GM18909 (cell line): ENCODE measurements at regions not wholly inside any gene's neighbourhood (a gene's known extent, or its start where the extent isn't known, plus 50 kb on each side); places are given as distances from the start of the nearest gene placed in this dataset.

Experiments used
- ATAC-seq: cut with Tn5 transposase; IDR thresholded peaks from one replicate; pipeline ENCODE4 v1.9.1; 2021; ENCODE audit warnings: mild to moderate bottlenecking; ENCODE audit not compliant: unreplicated experiment, poor library complexity

DNA sequence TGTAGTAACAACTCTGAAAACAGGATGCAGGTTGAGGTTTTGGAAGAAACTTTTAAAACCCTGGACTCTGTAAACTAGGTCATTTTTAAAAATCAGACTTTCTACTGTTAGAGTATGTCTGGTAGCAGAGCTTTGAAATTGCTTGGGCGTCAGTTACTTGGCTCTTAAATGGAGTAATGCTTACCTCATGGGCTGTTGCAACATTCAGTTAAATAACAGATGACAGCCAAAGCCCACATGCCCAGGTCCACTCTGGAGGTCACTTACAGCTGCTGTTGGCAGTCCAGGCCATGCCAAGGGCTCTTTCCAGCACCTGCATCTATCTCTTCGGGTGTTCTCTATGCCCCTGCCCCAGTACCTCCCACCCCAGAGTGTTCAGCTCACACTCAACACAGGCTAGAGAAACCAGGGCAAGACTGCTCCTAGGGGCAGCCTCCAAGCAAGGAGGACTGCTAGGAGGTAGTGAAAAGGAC is 96.4 kb downstream of the BANF2 start:
- ATAC-seq: no peak

DNA sequence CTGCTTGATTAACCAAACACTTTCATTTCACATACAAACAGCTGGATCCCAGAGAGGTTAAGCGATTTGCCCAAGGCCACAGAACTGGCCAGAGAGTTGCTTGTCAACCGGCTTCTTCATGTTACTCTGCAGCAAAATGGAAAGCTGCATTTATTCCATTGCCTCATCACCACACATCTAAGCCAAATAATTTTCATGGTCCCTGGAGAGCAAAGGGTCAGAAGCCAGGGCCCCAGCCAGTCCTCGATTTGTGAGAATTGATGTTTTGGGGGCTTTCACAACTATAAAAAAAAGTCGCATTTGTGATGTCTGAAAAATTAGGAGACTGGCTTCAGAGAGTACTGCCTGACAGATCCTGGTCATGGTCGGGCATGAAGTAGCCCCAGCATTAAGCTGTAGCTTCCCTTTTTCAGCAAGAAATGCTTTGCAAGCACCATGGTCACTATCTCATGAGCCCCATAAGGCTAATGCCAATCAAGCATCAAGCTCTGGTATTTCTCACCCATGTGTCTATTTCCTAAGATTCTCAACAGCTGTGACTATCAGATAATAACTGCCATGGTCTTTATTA is 95.8 kb downstream of the BANF2 start:
- no peak for ATAC-seq

DNA sequence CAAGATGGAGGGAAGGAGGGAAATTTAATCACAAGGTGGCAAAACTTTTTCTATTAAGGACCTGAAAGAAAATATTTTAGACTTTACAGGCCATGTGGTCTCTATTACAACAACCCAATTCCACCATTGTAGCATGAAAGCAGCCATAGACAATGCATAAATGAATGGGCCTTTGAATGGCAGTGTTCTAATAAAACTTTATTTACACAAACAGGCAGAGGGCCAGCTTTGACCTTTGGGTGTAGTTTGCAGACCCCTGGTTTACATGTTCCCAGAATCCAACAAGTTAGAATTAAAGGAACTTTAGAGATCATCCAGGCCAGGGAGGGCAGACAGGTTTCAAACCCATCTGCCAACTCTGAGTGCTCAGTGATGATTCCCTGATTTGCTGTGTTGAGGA is 95.2 kb downstream of the BANF2 start:
- no peak for ATAC-seq

DNA sequence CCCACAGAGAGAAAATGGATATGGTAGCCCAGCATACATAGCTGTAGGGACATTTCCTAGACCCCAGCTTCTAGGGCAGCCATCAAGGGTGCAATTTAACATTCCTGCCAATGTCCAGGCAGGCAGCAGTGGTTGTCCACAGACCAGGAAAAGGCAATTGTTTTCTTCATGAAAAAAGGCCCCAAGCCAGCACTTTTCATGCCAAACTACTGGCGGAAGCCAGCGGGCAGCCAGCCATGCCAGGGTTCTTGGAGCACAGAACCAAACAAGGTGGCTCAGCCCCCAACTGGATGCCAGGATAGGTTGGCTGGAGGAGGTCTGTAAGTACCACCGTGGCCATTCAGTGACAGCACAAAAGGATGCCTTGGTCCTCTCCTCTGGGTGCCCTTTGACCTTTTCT is 94.6 kb downstream of the BANF2 start:
- ATAC-seq: no peak

DNA sequence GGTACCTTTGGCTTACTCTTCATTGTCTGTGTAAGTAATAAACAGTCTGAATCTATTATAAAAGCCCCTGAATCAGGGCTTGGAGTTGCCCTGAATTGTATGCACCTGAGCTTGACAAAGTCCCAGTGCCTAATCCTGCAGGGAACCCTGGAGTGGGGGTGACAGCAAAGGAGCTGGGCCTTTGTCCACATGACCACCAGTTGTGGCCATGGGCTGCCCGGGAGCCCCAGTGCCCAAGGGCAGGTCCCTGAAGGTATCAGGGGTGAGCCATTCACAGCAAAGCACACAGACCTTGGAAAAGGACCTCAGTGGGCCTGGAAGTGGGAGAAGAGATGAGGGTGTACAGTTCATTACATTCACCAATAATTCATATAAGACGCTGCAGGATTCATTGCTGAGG is 94.2 kb downstream of the BANF2 start:
- ATAC-seq: no peak

DNA sequence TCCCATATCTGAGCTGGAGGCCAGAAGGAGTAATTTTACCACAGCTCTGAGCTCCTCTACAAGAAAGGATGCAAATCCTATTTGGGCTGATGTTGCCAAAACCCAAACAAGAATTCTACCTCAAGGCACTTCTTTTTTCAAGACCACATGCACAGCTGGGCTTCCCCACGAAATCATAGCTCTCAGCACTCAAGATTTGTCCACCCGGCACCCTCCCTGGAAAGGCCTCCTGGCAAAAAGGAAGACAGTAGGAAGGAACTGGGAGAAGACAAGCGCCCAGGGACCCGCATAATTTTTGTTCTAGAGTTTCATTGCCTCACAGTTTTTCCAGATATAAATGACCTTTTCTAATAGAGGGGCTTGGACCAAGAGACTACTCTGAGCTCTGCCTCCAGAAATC is 90.5 kb downstream of the BANF2 start:
- ATAC-seq: no peak

DNA sequence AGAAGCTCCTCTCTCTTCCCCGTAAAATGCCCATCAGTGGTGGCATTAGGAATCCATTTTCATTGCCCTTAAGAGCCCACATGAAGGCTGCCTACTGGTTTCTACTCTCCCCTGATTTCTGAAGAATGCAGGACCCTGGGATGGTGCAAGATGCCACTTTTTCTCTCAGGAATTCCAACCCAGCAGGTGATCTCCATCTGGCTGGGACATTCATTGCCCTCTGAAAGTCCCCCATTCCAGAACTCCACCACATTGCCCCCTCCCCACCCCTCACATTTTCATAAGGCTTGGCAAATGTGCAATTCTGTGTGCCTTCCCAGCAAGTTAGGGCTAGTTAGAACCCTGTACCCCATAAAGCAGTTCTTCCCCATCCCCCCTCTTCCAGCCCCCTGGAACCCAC is 88.0 kb downstream of the BANF2 start:
- ATAC-seq: no peak

DNA sequence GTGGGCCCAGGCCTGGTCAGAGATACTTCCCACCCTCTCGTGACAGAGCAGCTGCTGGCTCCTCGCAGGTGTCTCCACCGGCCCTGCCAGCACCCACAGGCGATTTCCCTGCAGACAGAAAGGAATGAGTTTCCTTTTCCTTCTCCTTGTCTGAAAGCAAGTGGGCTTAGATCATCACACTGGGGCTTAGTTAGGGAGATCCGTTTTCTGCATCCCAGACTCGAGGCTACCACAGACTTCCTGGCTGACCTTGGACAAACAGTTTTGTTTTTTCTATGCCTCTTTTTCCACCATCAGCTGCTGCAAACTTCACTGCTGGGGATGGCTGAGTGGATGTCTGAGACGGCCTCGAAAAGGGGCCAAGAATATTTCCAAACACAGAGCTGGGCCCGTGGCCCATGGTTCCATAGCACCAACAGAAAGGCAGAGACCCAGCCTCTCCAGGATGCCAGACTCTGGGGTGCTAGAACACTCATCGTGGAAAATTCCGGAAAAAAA is 86.5 kb downstream of the BANF2 start:
- no peak for ATAC-seq
